Sigmoid colon (tissue), 6 donors: ENCODE measurements at regions not wholly inside any gene's neighbourhood (a gene's known extent, or its start where the extent isn't known, plus 50 kb on each side); places are given as distances from the start of the nearest gene placed in this dataset.

Source experiments
- DNase-seq: peaks from one replicate; pipeline ENCODE4 v3.0.0-alpha.2; 2019
- H3K27ac ChIP-seq, 4 donors: fragments of 200-600 bp; sonication (generic); one replicate each; pipeline ENCODE4 v1.5.1; 2016 to 2019; ENCODE audit warnings: mild to moderate bottlenecking in 1 of 4
- H3K27me3 ChIP-seq, 3 donors: fragments of 200-600 bp; sonication (generic); one replicate each; pipeline ENCODE4 v1.5.1; 2019; ENCODE audit warnings: mild to moderate bottlenecking in 1 of 3
- H3K36me3 ChIP-seq, 4 donors: fragments of 200-600 bp; sonication (generic); one replicate each; pipeline ENCODE4 v1.5.1; 2016 to 2019
- H3K4me1 ChIP-seq, 4 donors: fragments of 200-600 bp; sonication (generic); one replicate each; pipeline ENCODE4 v1.5.1; 2017 to 2019
- H3K4me3 ChIP-seq, 4 donors: fragments of 200-600 bp; sonication (generic); one replicate each; pipeline ENCODE4 v1.5.1; 2017 to 2019; ENCODE audit warnings: mild to moderate bottlenecking in 2 of 4, moderate library complexity in 1 of 4
- H3K9me3 ChIP-seq, 4 donors: fragments of 200-600 bp in 3 of 4; sonication (generic) in 3 of 4; one replicate each; pipeline versions ENCODE4 v1.5.1 to v1.6.1; 2013 to 2019
- EP300 ChIP-seq, 4 donors: sonication (generic); formaldehyde crosslinking; IDR thresholded peaks; one replicate each; pipeline ENCODE4 v1.6.1; 2017; ENCODE audit warnings: antibody characterized with exemption in 4 of 4
- POLR2A ChIP-seq, 2 donors: fragments of 450-650 bp; IDR thresholded peaks; one replicate each; pipeline ENCODE4 v1.6.1; 2016; ENCODE audit warnings: antibody characterized with exemption in 2 of 2, mild to moderate bottlenecking in 2 of 2, moderate library complexity in 2 of 2
- POLR2AphosphoS5 ChIP-seq, 4 donors: sonication (generic); formaldehyde crosslinking; IDR thresholded peaks; one replicate each; pipeline ENCODE4 v1.6.1; 2017; ENCODE audit warnings: antibody characterized with exemption in 4 of 4
- WGBS, 2 donors: extraction: QIAGEN DNeasy Blood & Tissue Kit; methylation state at CpG; one replicate each; pipeline ENCODE4 v1.1.7; 2013; 5-methylcytosine and 5-hydroxymethylcytosine counted together
- intact Hi-C: fragments of 100-400 bp; cut with DNase I; formaldehyde crosslinking; loops from one replicate; pipeline ENCODE4 v1.15.1; 2023
- TF ChIP-seq, protein P1 (sequence below), 4 experiments: fragments of 450-650 bp in 3 of 4; fragments of 200-600 bp in 1 of 4; IDR thresholded peaks; one replicate each; pipeline ENCODE4 v1.5.1; 2016 to 2019; ENCODE audit warnings: antibody characterized with exemption in 4 of 4, mild to moderate bottlenecking in 3 of 4, moderate library complexity in 2 of 4
- donor health status: healthy with polysubstance abuse.
- donor health status: healthy.

DNA sequence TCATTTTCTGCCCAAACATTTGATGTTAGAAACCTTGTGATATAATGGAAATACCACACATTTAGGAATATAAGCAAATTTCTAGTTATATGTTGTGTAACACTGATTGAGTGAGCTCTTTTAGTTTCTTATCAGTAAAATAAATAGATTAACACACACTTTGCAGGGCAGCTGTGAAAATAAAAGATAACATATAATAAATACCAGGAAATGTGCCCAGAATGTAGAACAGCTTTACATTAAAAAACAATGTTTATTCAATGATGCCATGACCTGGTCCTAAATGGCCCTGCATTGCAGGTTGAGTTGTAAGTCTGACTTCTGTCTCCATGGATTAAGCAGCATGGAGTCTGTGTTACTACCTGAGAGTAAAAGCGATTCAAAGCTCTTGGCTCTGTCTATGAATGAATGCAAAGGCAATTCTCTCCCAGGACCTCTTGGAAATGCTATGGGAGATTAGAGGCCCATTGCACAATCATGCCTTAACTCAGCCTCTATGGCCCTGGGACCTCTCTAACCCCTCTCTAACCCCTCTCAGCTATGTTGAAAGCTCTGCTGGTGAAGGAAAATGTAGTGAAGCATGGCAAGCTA, 296.0 kb upstream of the ACTBL2 start:
- no peak for DNase-seq
- no peaks in the 10 kb centered on the region for H3K36me3 ChIP-seq
- TF ChIP-seq POLR2A (IDR thresholded peaks at IDR 0.05): no peak
- H3K4me1 ChIP-seq: peaks cover 0 to 8% (median 6%) of the 10 kb centered on the region in 4 donors
- WGBS, 2 donors: 21 to 78% methylated on average over 1 of the region's 1 CpG
- no peak overlapping the region for H3K4me3 ChIP-seq
- intact Hi-C loops: loop anchor here (1.0 to 2.0 kb wide), 2 partner anchors 480 to 682 kb away; partner anchors contain the start of gene PLK2
- H3K9me3 ChIP-seq: no peaks in the 10 kb centered on the region
- H3K27me3 ChIP-seq: no peaks in the 10 kb centered on the region
- H3K27ac ChIP-seq: no peak overlapping the region

DNA sequence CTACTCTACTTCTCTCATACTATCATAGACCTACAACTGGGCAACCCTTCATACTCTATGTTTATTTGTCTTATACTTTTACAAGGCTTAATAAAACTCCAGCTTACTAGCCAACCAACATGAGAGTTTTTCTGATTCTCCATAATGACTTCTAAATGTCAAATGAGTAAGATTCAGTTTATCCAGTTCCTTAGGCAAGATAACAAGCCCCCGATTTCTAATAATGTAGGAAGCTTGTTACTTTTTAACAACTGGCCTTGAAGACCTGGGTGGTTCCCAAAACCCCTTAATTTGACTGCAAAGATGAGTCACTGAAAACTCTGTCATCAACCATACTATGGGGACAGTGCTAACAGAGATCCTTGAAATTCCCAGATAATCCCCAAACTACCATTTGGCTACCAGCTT, 294.6 kb upstream of the ACTBL2 start:
- intact Hi-C loops: no loop called here

DNA sequence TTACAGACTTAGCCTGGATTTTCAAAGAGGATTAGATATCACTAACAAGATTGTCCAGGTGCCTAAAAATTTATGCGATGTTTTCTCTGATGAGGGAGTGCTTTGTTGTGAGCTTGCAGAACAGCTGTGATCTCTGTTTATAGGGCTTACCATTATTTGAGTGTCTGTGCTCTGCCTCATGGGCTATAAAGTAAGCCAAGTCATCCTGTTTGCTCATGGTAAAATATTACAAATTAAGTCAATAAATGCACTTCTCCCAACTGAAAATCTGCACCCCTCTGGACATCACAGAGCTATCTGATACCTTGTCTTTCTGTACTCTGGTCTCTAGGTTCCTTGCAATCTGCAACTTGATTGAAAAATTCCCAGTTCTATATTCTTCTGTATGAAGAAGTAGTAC, 293.4 kb upstream of the ACTBL2 start:
- intact Hi-C loops: no loop called here
- no peaks in the 10 kb centered on the region for H3K27me3 ChIP-seq
- peaks cover 0 to 8% (median 6%) of the 10 kb centered on the region in 4 donors for H3K4me1 ChIP-seq
- WGBS, 2 donors: 12 to 59% methylated on average over 1 of the region's 1 CpG
- H3K9me3 ChIP-seq: no peaks in the 10 kb centered on the region
- H3K4me3 ChIP-seq: no peak overlapping the region
- TF ChIP-seq POLR2A (IDR thresholded peaks at IDR 0.05): no peak
- TF ChIP-seq POLR2AphosphoS5 (IDR thresholded peaks at IDR 0.05): no peak
- TF ChIP-seq EP300 (IDR thresholded peaks at IDR 0.05): no peak
- TF ChIP-seq, protein P1, sequence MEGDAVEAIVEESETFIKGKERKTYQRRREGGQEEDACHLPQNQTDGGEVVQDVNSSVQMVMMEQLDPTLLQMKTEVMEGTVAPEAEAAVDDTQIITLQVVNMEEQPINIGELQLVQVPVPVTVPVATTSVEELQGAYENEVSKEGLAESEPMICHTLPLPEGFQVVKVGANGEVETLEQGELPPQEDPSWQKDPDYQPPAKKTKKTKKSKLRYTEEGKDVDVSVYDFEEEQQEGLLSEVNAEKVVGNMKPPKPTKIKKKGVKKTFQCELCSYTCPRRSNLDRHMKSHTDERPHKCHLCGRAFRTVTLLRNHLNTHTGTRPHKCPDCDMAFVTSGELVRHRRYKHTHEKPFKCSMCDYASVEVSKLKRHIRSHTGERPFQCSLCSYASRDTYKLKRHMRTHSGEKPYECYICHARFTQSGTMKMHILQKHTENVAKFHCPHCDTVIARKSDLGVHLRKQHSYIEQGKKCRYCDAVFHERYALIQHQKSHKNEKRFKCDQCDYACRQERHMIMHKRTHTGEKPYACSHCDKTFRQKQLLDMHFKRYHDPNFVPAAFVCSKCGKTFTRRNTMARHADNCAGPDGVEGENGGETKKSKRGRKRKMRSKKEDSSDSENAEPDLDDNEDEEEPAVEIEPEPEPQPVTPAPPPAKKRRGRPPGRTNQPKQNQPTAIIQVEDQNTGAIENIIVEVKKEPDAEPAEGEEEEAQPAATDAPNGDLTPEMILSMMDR (IDR thresholded peaks at IDR 0.05): no peak
- DNase-seq: no peak
- H3K36me3 ChIP-seq: no peaks in the 10 kb centered on the region
- H3K27ac ChIP-seq: no peak overlapping the region

More for the DNA sequence above, 294.6 kb upstream of the ACTBL2 start:
- Histone ChIP-seq H3K27ac (no peak overlapping the region), H3K9me3 (no peaks in the 10 kb centered on the region), H3K27me3 (no peaks in the 10 kb centered on the region), H3K4me3 (no peak overlapping the region), H3K36me3 (no peaks in the 10 kb centered on the region), H3K4me1 (peaks cover 0 to 8% (median 6%) of the 10 kb centered on the region in 4 donors)
- 35 to 69% methylated on average over 1 of the region's 1 CpG for WGBS, 2 donors
- DNase-seq: no peak
- TF ChIP-seq, protein P1 (IDR thresholded peaks at IDR 0.05): no peak
- TF ChIP-seq EP300 (IDR thresholded peaks at IDR 0.05) (no peak), POLR2AphosphoS5 (IDR thresholded peaks at IDR 0.05) (no peak), POLR2A (IDR thresholded peaks at IDR 0.05) (no peak)

DNA sequence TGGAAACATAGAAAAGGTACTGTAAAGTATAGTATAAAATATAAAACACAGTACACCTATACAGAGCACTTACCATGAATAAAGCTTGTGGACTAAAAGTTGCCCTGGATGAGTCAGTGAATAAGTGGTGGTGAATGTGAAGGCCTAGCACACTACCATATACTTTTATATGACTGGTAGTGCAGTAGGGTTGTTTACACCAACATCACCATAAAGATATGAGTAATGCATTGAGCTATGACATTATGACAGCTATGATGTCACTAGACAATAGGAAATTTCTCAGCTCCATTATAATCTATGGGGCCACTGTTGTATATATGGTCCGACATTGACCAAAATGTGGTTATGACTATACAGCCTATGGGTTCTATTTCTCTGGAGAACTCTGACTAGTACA, 291.8 kb upstream of the ACTBL2 start:
- H3K36me3 ChIP-seq: no peaks in the 10 kb centered on the region
- no peak overlapping the region for H3K4me3 ChIP-seq
- peaks cover 0 to 7% (median under 1%) of the 10 kb centered on the region in 4 donors for H3K4me1 ChIP-seq
- TF ChIP-seq POLR2A (IDR thresholded peaks at IDR 0.05) (no peak), EP300 (IDR thresholded peaks at IDR 0.05) (no peak), POLR2AphosphoS5 (IDR thresholded peaks at IDR 0.05) (no peak)
- TF ChIP-seq, protein P1 (IDR thresholded peaks at IDR 0.05): no peak
- no peaks in the 10 kb centered on the region for H3K9me3 ChIP-seq
- no peak for DNase-seq
- intact Hi-C loops: no loop called here
- 91 to 92% methylated on average over 1 of the region's 1 CpG for WGBS, 2 donors
- H3K27me3 ChIP-seq: no peaks in the 10 kb centered on the region
- no peak overlapping the region for H3K27ac ChIP-seq

DNA sequence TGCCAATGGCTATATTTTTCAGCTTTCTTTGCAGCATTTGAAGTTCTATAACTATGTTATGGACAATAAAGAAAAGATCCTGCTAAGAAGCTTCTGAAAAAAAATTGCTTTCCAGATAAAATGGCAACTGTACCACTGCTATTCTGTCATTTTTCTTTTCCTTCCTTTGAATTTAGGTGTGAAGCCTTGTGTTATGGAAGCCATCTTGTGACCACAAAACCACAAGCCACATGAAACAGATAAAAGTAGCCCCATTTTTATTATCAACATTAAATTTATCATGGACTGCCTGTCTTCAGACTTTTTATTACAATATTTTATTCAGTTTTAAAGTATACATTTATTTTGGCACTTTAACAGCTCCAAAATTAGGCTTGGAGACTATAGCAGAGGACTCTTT, 289.9 kb upstream of the ACTBL2 start:
- Histone ChIP-seq H3K9me3 (no peaks in the 10 kb centered on the region), H3K27ac (no peak overlapping the region), H3K4me3 (no peak overlapping the region), H3K36me3 (no peaks in the 10 kb centered on the region), H3K27me3 (no peaks in the 10 kb centered on the region), H3K4me1 (peaks cover 0 to 7% (median 0%) of the 10 kb centered on the region in 4 donors)
- no peak for TF ChIP-seq POLR2AphosphoS5 (IDR thresholded peaks at IDR 0.05)
- TF ChIP-seq, protein P1 (IDR thresholded peaks at IDR 0.05): no peak
- no peak for TF ChIP-seq EP300 (IDR thresholded peaks at IDR 0.05)
- TF ChIP-seq POLR2A (IDR thresholded peaks at IDR 0.05): no peak
- no peak for DNase-seq
- intact Hi-C loops: no loop called here
